ENCODE measurements at regions not wholly inside any gene's neighbourhood (a gene's known extent, or its start where the extent isn't known, plus 50 kb on each side); places are given as distances from the start of the nearest gene placed in this dataset.

- Histone ChIP-seq H3K36me3 (ENCODE audit: control insufficient read depth, insufficient read depth, low read length) (no peaks in the 10 kb centered on the region), H3K27me3 (ENCODE audit: control insufficient read depth, insufficient read depth, low read length) (no peaks in the 10 kb centered on the region), H3K4me3 (ENCODE audit: low read depth, low read length) (no peak overlapping the region)
- FAIRE-seq (no peak), DNase-seq (ENCODE audit: low read depth) (no peak)
- TF ChIP-seq CTCF (IDR thresholded peaks at IDR 0.05; ENCODE audit: insufficient read depth, low read length, severe bottlenecking) = no peak
Observed at GRCh38 chr15:96182736-96183513, 147.6 kb upstream of the NR2F2 start.

- H3K36me3 ChIP-seq (ENCODE audit: control insufficient read depth, insufficient read depth, low read length) = no peaks in the 10 kb centered on the region
- H3K4me3 ChIP-seq (ENCODE audit: low read depth, low read length) = no peak overlapping the region
- no peaks in the 10 kb centered on the region for H3K27me3 ChIP-seq (ENCODE audit: control insufficient read depth, insufficient read depth, low read length)
- no peak for FAIRE-seq
- no peak for DNase-seq (ENCODE audit: low read depth)
- TF ChIP-seq CTCF (IDR thresholded peaks at IDR 0.05; ENCODE audit: insufficient read depth, low read length, severe bottlenecking) = no peak
Observed at GRCh38 chr15:96183514-96183850, 147.0 kb upstream of the NR2F2 start.

DNA sequence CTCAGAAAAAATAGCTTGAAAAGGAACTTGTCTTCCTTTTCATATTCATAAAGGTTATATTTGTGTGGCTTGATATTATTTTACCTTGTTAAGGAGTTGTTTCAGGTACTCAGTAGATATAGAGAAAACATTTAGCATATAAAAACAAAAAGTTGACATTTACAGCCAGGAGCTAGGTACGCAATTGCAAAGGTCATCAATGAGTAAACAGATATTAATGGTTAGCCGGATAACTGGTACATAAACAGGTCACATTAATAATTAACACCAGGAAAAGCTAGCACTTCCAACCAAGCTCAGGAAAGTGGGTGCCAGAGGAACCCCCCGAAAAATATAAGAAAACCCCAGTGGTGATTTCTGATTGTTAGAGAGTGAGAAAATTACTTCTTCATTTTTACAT is 146.6 kb upstream of the NR2F2 start:
- Histone ChIP-seq H3K27me3 (ENCODE audit: control insufficient read depth, insufficient read depth, low read length) (no peaks in the 10 kb centered on the region), H3K36me3 (ENCODE audit: control insufficient read depth, insufficient read depth, low read length) (no peaks in the 10 kb centered on the region), H3K4me3 (ENCODE audit: low read depth, low read length) (no peak overlapping the region)
- DNase-seq (ENCODE audit: low read depth) = no peak
- FAIRE-seq = no peak
- TF ChIP-seq CTCF (IDR thresholded peaks at IDR 0.05; ENCODE audit: insufficient read depth, low read length, severe bottlenecking) = no peak

GRCh38 chr15:96184297-96184696 is 146.2 kb upstream of the NR2F2 start:
- TF ChIP-seq CTCF (IDR thresholded peaks at IDR 0.05; ENCODE audit: insufficient read depth, low read length, severe bottlenecking) = no peak
- DNase-seq (ENCODE audit: low read depth) (no peak), FAIRE-seq (no peak)
- no peaks in the 10 kb centered on the region for H3K36me3 ChIP-seq (ENCODE audit: control insufficient read depth, insufficient read depth, low read length)
- no peaks in the 10 kb centered on the region for H3K27me3 ChIP-seq (ENCODE audit: control insufficient read depth, insufficient read depth, low read length)
- no peak overlapping the region for H3K4me3 ChIP-seq (ENCODE audit: low read depth, low read length)

DNA sequence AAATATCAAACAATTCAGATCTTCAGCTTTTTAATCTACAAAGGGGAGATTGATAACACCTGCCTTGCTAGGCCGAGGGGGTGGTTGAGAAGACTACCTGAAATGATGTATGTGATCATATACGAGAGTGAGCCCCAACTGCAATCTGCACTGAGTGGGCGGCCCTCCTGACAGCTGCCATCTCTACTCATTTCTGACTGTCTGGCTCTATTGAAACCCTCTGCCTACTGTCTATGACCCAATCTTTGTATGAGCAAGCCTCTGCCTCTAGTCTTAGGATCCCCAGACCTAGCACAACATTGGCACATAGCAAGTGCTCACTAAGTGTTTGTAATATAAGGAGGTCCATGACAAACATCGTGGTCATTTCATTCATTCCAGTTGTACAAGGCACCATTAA is 144.4 kb upstream of the NR2F2 start:
- FAIRE-seq = no peak
- Histone ChIP-seq H3K4me3 (ENCODE audit: low read depth, low read length) (no peak overlapping the region), H3K36me3 (ENCODE audit: control insufficient read depth, insufficient read depth, low read length) (no peaks in the 10 kb centered on the region), H3K27me3 (ENCODE audit: control insufficient read depth, insufficient read depth, low read length) (no peaks in the 10 kb centered on the region)
- TF ChIP-seq CTCF (IDR thresholded peaks at IDR 0.05; ENCODE audit: insufficient read depth, low read length, severe bottlenecking) = no peak
- DNase-seq (ENCODE audit: low read depth) = no peak
